22Rv1 (cell line): ENCODE measurements at regions not wholly inside any gene's neighbourhood (a gene's known extent, or its start where the extent isn't known, plus 50 kb on each side); places are given as distances from the start of the nearest gene placed in this dataset.

Experiments
- CTCF ChIP-seq: fragments of 450-650 bp; IDR thresholded peaks from 2 replicates; pipeline ENCODE4 v1.5.1; 2017; ENCODE audit warnings: mild to moderate bottlenecking
- ZFX ChIP-seq: fragments of 450-650 bp; IDR thresholded peaks from 2 replicates; pipeline ENCODE4 v1.6.1; 2017; ENCODE audit warnings: antibody characterized with exemption, borderline replicate concordance

GRCh38 chr6:113777601-113778000 lies 79.5 kb upstream of the MARCKS start:
- TF ChIP-seq CTCF (no peak), ZFX (no peak)
